Calu3 (cell line): ENCODE measurements at regions not wholly inside any gene's neighbourhood (a gene's known extent, or its start where the extent isn't known, plus 50 kb on each side); places are given as distances from the start of the nearest gene placed in this dataset.
"Not testable (repeated sequence)": the region's sequence is repeated elsewhere in the genome, so short reads cannot be mapped to it uniquely, and the experiment has no call there.

Experiments
- BruUV-seq: library from RNA; stranded (reverse); fragments of 400-500 nt; replicated peaks from 2 replicates; lab custom pipeline; 2021; lab: Mats Ljungman, UMichigan
- CTCF ChIA-PET: fragments of 300-600 bp; sonication (Branson Sonifier 250); formaldehyde crosslinking; loops from one replicate; lab custom pipeline; 2022; ENCODE audit warnings: antibody characterized with exemption; lab: Charles Lee
- DNase-seq: peaks from one replicate; pipeline ENCODE4 v3.0.0; 2022
- H3K27ac Mint-ChIP-seq: one replicate; pipeline ENCODE4 v1.8.0; 2022; ENCODE audit warnings: mixed read lengths; ENCODE audit not compliant: unreplicated experiment
- H3K27me3 Mint-ChIP-seq: one replicate; pipeline ENCODE4 v1.8.0; 2022; ENCODE audit warnings: mixed read lengths; ENCODE audit not compliant: unreplicated experiment
- H3K36me3 Mint-ChIP-seq: one replicate; pipeline ENCODE4 v1.8.0; 2022; ENCODE audit warnings: mild to moderate bottlenecking, moderate library complexity, mixed read lengths; ENCODE audit not compliant: insufficient read depth, unreplicated experiment
- H3K4me1 Mint-ChIP-seq: one replicate; pipeline ENCODE4 v1.8.0; 2022; ENCODE audit warnings: mild to moderate bottlenecking, low read depth, mixed read lengths; ENCODE audit not compliant: unreplicated experiment
- H3K4me3 Mint-ChIP-seq: one replicate; pipeline ENCODE4 v1.8.0; 2022; ENCODE audit warnings: mild to moderate bottlenecking, low read depth, moderate library complexity, mixed read lengths; ENCODE audit not compliant: unreplicated experiment
- H3K9me3 Mint-ChIP-seq: one replicate; pipeline ENCODE4 v1.8.0; 2022; ENCODE audit warnings: low read depth, mixed read lengths; ENCODE audit not compliant: unreplicated experiment
- CTCF ChIP-seq: fragments of 200-600 bp; IDR thresholded peaks from one replicate; pipeline ENCODE4 v1.8.0; 2022; ENCODE audit warnings: antibody characterized with exemption; ENCODE audit not compliant: unreplicated experiment
- intact Hi-C: fragments of 100-400 bp; cut with micrococcal nuclease; formaldehyde crosslinking; loops from one replicate; pipeline ENCODE4 v1.10.0; 2022; ENCODE audit not compliant: unreplicated experiment

GRCh38 chr22:49453771-49454170, 373.9 kb downstream of the BRD1 start:
- CTCF ChIA-PET: no interaction called here
- Mint-ChIP-seq H3K27me3 (peaks cover 40% of the 10 kb centered on the region), H3K9me3 (peaks cover 3% of the 10 kb centered on the region), H3K36me3 (no peaks in the 10 kb centered on the region), H3K4me3 (no peak overlapping the region), H3K27ac (no peak overlapping the region), H3K4me1 (peaks cover 9% of the 10 kb centered on the region)
- no TSS peak for BruUV-seq
- intact Hi-C loops: no loop called here
- TF ChIP-seq CTCF: no peak
- DNase-seq: no peak

- H3K9me3 Mint-ChIP-seq, DNase-seq, H3K4me1 Mint-ChIP-seq, H3K27ac Mint-ChIP-seq, H3K36me3 Mint-ChIP-seq, CTCF ChIA-PET, intact Hi-C loops, H3K4me3 Mint-ChIP-seq, BruUV-seq: not testable (repeated sequence)
- H3K27me3 Mint-ChIP-seq: peaks cover 32% of the 10 kb centered on the region
These were observed 374.7 kb downstream of the BRD1 start for GRCh38 chr22:49453019-49453418.

GRCh38 chr22:49452362-49452946, 375.2 kb downstream of the BRD1 start:
- no peak for DNase-seq
- intact Hi-C loops: no loop called here
- H3K4me3 Mint-ChIP-seq: no peak overlapping the region
- peaks cover 9% of the 10 kb centered on the region for H3K4me1 Mint-ChIP-seq
- no peaks in the 10 kb centered on the region for H3K9me3 Mint-ChIP-seq
- peaks cover 27% of the 10 kb centered on the region for H3K27me3 Mint-ChIP-seq
- no peak for TF ChIP-seq CTCF
- no TSS peak for BruUV-seq
- CTCF ChIA-PET: no interaction called here
- H3K27ac Mint-ChIP-seq: no peak overlapping the region
- no peaks in the 10 kb centered on the region for H3K36me3 Mint-ChIP-seq

GRCh38 chr22:49451070-49451840, 376.4 kb downstream of the BRD1 start:
- BruUV-seq: no TSS peak
- no peaks in the 10 kb centered on the region for H3K36me3 Mint-ChIP-seq
- intact Hi-C loops: no loop called here
- no peak overlapping the region for H3K4me3 Mint-ChIP-seq
- TF ChIP-seq CTCF: no peak
- CTCF ChIA-PET: no interaction called here
- peaks cover 15% of the 10 kb centered on the region for H3K27me3 Mint-ChIP-seq
- H3K27ac Mint-ChIP-seq: no peak overlapping the region
- no peaks in the 10 kb centered on the region for H3K4me1 Mint-ChIP-seq
- no peak for DNase-seq
- H3K9me3 Mint-ChIP-seq: no peaks in the 10 kb centered on the region

GRCh38 chr22:49450498-49450897, 377.2 kb downstream of the BRD1 start:
- Mint-ChIP-seq H3K27me3 (peaks cover 9% of the 10 kb centered on the region), H3K36me3 (no peaks in the 10 kb centered on the region), H3K9me3 (no peaks in the 10 kb centered on the region), H3K4me3 (no peak overlapping the region), H3K27ac (no peak overlapping the region), H3K4me1 (no peaks in the 10 kb centered on the region)
- no peak for DNase-seq
- CTCF ChIA-PET: no interaction called here
- no TSS peak for BruUV-seq
- intact Hi-C loops: no loop called here
- no peak for TF ChIP-seq CTCF
